PFSK-1 (cell line): ENCODE measurements at regions not wholly inside any gene's neighbourhood (a gene's known extent, or its start where the extent isn't known, plus 50 kb on each side); places are given as distances from the start of the nearest gene placed in this dataset.

Source experiments
- POLR2AphosphoS5 ChIP-seq: IDR thresholded peaks from 2 replicates; pipeline ENCODE4 v1.6.1; 2012; ENCODE audit warnings: low read depth, mild to moderate bottlenecking, control low read depth, low read length, moderate library complexity
- REST ChIP-seq, 2 experiments: IDR thresholded peaks; 2 replicates each; pipeline versions ENCODE4 v1.6.1 to v1.8.0; 2011 to 2012; ENCODE audit warnings: low read depth in 2 of 2, low read length in 2 of 2, control low read depth in 1 of 2, inconsistent platforms in 1 of 2, mild to moderate bottlenecking in 1 of 2, moderate library complexity in 1 of 2; ENCODE audit not compliant: insufficient read depth in 1 of 2
- SIN3A ChIP-seq: IDR thresholded peaks from 2 replicates; pipeline ENCODE4 v1.6.1; 2012; ENCODE audit warnings: mild to moderate bottlenecking, low read length, moderate library complexity, borderline replicate concordance; ENCODE audit not compliant: insufficient read depth
- TAF1 ChIP-seq: IDR thresholded peaks from 2 replicates; pipeline ENCODE4 v1.6.1; 2012; ENCODE audit warnings: low read length, control low read depth, borderline replicate concordance; ENCODE audit not compliant: insufficient read depth

DNA sequence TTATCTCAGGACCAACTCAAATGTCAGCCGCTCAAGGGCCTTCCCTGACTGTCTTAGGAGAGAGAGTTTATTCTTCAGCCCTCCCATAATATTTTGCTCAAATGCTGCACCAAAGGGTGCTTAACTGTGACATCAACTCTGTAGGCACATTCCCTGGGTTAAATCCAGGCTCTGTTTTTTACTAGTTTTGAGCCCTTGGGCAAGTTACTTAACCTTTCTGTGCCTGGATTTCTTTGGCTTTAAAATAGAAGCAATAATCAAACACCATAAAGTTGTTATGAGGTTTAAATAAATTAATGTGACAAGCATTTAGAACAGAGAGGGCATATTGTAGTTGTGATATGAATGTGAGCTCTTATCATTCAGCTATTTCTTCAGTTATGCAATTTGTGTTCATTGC is 54.2 kb upstream of the LIMCH1 start:
- TF ChIP-seq TAF1 (no peak), SIN3A (no peak), REST (IDR thresholded peaks at IDR 0.05; ENCODE audit: insufficient read depth in 1 of 2, low read depth in 2 of 2, low read length in 2 of 2) (no peak), POLR2AphosphoS5 (no peak)
